Endothelial cell of hepatic sinusoid (primary cell): ENCODE measurements at regions not wholly inside any gene's neighbourhood (a gene's known extent, or its start where the extent isn't known, plus 50 kb on each side); places are given as distances from the start of the nearest gene placed in this dataset.

Experiments used
- in situ Hi-C: cut with HindIII; loops from 2 replicates; pipeline ENCODE4 v1.10.0; 2017; ENCODE audit warnings: low sequenced_read_pairs

- in situ Hi-C loops: loop anchor here (25.0 kb wide), 2 partner anchors 267 to 333 kb away; no protein-coding TSS in a partner anchor
These were observed 283.2 kb downstream of the ETS1 start for GRCh38 chr11:128304116-128304515.

- in situ Hi-C loops: loop anchor here (25.0 kb wide), 2 partner anchors 266 to 334 kb away; no protein-coding TSS in a partner anchor
These were observed 284.0 kb downstream of the ETS1 start for GRCh38 chr11:128303383-128303782.

- in situ Hi-C loops: loop anchor here (25.0 kb wide), 2 partner anchors 265 to 335 kb away; no protein-coding TSS in a partner anchor
These were observed 284.8 kb downstream of the ETS1 start for GRCh38 chr11:128302425-128303186.

- in situ Hi-C loops: loop anchor here (25.0 kb wide), 2 partner anchors 264 to 336 kb away; no protein-coding TSS in a partner anchor
These were observed 285.6 kb downstream of the ETS1 start for GRCh38 chr11:128301756-128302155.

GRCh38 chr11:128300785-128301184 is 286.6 kb downstream of the ETS1 start:
- in situ Hi-C loops: loop anchor here (25.0 kb wide), 2 partner anchors 263 to 337 kb away; no protein-coding TSS in a partner anchor

GRCh38 chr11:128299132-128299726 is 288.1 kb downstream of the ETS1 start:
- in situ Hi-C loops: no loop called here

- in situ Hi-C loops: no loop called here
These were observed 289.1 kb downstream of the ETS1 start for GRCh38 chr11:128298271-128298670.

GRCh38 chr11:128297805-128298204 is 289.6 kb downstream of the ETS1 start:
- in situ Hi-C loops: no loop called here

- in situ Hi-C loops: no loop called here
These were observed 290.2 kb downstream of the ETS1 start for GRCh38 chr11:128297091-128297651.

GRCh38 chr11:128294671-128295050 is 292.7 kb downstream of the ETS1 start:
- in situ Hi-C loops: no loop called here

- in situ Hi-C loops: no loop called here
These were observed 293.2 kb downstream of the ETS1 start for GRCh38 chr11:128294001-128294670.

GRCh38 chr11:128291835-128292234 is 295.5 kb downstream of the ETS1 start:
- in situ Hi-C loops: no loop called here

- in situ Hi-C loops: no loop called here
These were observed 296.4 kb downstream of the ETS1 start for GRCh38 chr11:128291007-128291406.

GRCh38 chr11:128290106-128290840 is 297.1 kb downstream of the ETS1 start:
- in situ Hi-C loops: no loop called here

- in situ Hi-C loops: no loop called here
These were observed 298.3 kb downstream of the ETS1 start for GRCh38 chr11:128289048-128289447.

GRCh38 chr11:128288368-128288767 is 299.0 kb downstream of the ETS1 start:
- in situ Hi-C loops: no loop called here

- in situ Hi-C loops: no loop called here
These were observed 302.0 kb downstream of the ETS1 start for GRCh38 chr11:128285321-128285720.

GRCh38 chr11:128284634-128285033 is 302.7 kb downstream of the ETS1 start:
- in situ Hi-C loops: loop anchor here (5.0 kb wide), 1 partner anchor 107 kb away; no protein-coding TSS in a partner anchor

GRCh38 chr11:128283451-128283850 is 303.9 kb downstream of the ETS1 start:
- in situ Hi-C loops: loop anchor here (5.0 kb wide), 1 partner anchor 106 kb away; no protein-coding TSS in a partner anchor

GRCh38 chr11:128282053-128282452 is 305.3 kb downstream of the ETS1 start:
- in situ Hi-C loops: loop anchor here (5.0 kb wide), 1 partner anchor 105 kb away; no protein-coding TSS in a partner anchor
